ENCODE measurements at regions not wholly inside any gene's neighbourhood (a gene's known extent, or its start where the extent isn't known, plus 50 kb on each side); places are given as distances from the start of the nearest gene placed in this dataset.

DNA sequence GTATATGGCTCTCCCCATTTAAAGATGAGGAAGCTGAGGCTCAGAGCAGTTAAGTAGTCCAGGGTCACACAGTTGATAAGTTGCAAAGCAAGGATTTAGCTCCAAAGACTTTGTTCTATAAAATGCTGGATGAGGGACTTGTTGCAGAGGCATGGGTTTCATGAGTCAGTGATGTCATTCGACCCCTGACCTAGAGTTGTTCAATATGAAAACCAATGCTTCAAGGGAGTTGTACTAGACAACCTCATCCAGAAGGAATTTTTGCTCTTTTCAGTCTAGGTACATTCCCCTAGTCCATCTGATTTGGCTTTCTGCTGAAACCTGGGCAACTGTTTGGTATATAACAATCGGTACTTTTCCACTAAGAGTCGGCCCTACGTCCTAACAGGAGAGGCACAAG lies 550.4 kb downstream of the EBF1 start:
- TF ChIP-seq CTCF (IDR thresholded peaks at IDR 0.05) = no peak
- TF ChIP-seq POLR2A (IDR thresholded peaks at IDR 0.05) = no peak

Data from adrenal gland (tissue), 5 donors.